HCT116 (cell line): ENCODE measurements at regions not wholly inside any gene's neighbourhood (a gene's known extent, or its start where the extent isn't known, plus 50 kb on each side); places are given as distances from the start of the nearest gene placed in this dataset.

ENCODE experiments used
- ATAC-seq: fragments of 200-7000 bp; cut with Tn5 transposase; 2 replicates; pipeline ENCODE4 v1.9.1; 2020; ENCODE audit warnings: mild to moderate bottlenecking, moderate library complexity
- BruUV-seq: library from RNA; stranded (reverse); fragments of 400-500 nt; replicated peaks from 2 replicates; lab custom pipeline; 2021; lab: Mats Ljungman, UMichigan
- CTCF ChIA-PET: fragments of 300-600 bp; sonication (Branson Sonifier 250); formaldehyde crosslinking; loops from one replicate; lab custom pipeline; 2021; ENCODE audit warnings: antibody characterized with exemption; lab: Charles Lee
- POLR2A ChIA-PET: fragments of 300-600, 350-600 bp; sonication (Branson Sonifier 250); formaldehyde crosslinking; loops from one replicate; lab custom pipeline; 2021; ENCODE audit warnings: antibody characterized with exemption; lab: Charles Lee
- RAD21 ChIA-PET, 2 experiments: fragments of 300-600 bp; sonication (Branson Sonifier 250); formaldehyde crosslinking; loops; one replicate each; lab custom pipeline; 2023; ENCODE audit warnings: low total read pairs in 2 of 2; ENCODE audit not compliant: uncharacterized antibody in 2 of 2, unreplicated experiment in 2 of 2, low non-redundant PET in 1 of 2; lab: Charles Lee
- DNase-seq: peaks from one replicate; pipeline ENCODE4 v3.0.0-alpha.2; 2010; ENCODE audit warnings: low read depth, low spot score
- H2AFZ ChIP-seq: fragments of 200-600 bp; shearing (Covaris generic), sonication (generic); 2 replicates; pipeline ENCODE4 v1.6.1; 2017; ENCODE audit warnings: low read depth, mixed run types, mixed read lengths, antibody characterized with exemption, low read length; ENCODE audit not compliant: poor library complexity, severe bottlenecking
- H3K27ac ChIP-seq: 2 replicates; pipeline ENCODE4 v1.5.1; 2012; ENCODE audit warnings: low read depth, low read length
- H3K27me3 ChIP-seq: fragments of 200-600 bp; sonication (generic); 2 replicates; pipeline ENCODE4 v1.6.1; 2016; ENCODE audit warnings: mixed run types, low read length, mixed read lengths; ENCODE audit not compliant: insufficient read depth
- H3K36me3 ChIP-seq, 2 experiments: fragments of 200-500 bp in 1 of 2; fragments of 200-600 bp in 1 of 2; sonication (Bioruptor generic) in 1 of 2; sonication (generic) in 1 of 2; 2 replicates each; pipeline versions ENCODE4 v1.5.1 to v1.6.1; 2014 to 2016; ENCODE audit warnings: low read length in 2 of 2, inconsistent platforms in 1 of 2, mixed read lengths in 1 of 2, mixed run types in 1 of 2; ENCODE audit not compliant: insufficient read depth in 2 of 2, control insufficient read depth in 1 of 2
- H3K4me1 ChIP-seq, 2 experiments: fragments of 200-600 bp in 1 of 2; sonication (generic) in 1 of 2; 2 replicates each; pipeline versions ENCODE4 v1.5.1 to v1.6.1; 2012 to 2017; ENCODE audit warnings: low read length in 2 of 2, inconsistent platforms in 1 of 2, mild to moderate bottlenecking in 1 of 2, mixed read lengths in 1 of 2, mixed run types in 1 of 2, moderate library complexity in 1 of 2; ENCODE audit not compliant: insufficient read depth in 2 of 2, control insufficient read depth in 1 of 2
- H3K4me2 ChIP-seq: fragments of 200-600 bp; sonication (generic); 2 replicates; pipeline ENCODE4 v1.6.1; 2017; ENCODE audit warnings: mixed run types, low read length, mixed read lengths
- H3K4me3 ChIP-seq, 2 experiments: fragments of 200-600 bp in 1 of 2; sonication (generic) in 1 of 2; replicated peaks in 1 of 2; 2 replicates each; pipeline ENCODE4 v1.5.1; 2011 to 2016; ENCODE audit warnings: low read length in 2 of 2, control low read depth in 1 of 2, low read depth in 1 of 2, mild to moderate bottlenecking in 1 of 2, mixed read lengths in 1 of 2, mixed run types in 1 of 2
- H3K79me2 ChIP-seq: fragments of 200-600 bp; sonication (generic); 2 replicates; pipeline ENCODE4 v1.6.1; 2017; ENCODE audit warnings: mild to moderate bottlenecking, mixed run types, low read length, moderate library complexity, mixed read lengths; ENCODE audit not compliant: insufficient read depth
- H3K9ac ChIP-seq: fragments of 200-600 bp; sonication (generic); 2 replicates; pipeline ENCODE4 v1.6.1; 2016; ENCODE audit warnings: low read length, mixed read lengths
- H3K9me2 ChIP-seq: fragments of 200-600 bp; sonication (generic), shearing (Covaris generic); 2 replicates; pipeline ENCODE4 v1.6.1; 2017; ENCODE audit warnings: mixed run types, mild to moderate bottlenecking, moderate library complexity; ENCODE audit not compliant: insufficient read depth
- H3K9me3 ChIP-seq, 2 experiments: fragments of 200-500 bp in 1 of 2; fragments of 200-600 bp in 1 of 2; sonication (Bioruptor generic) in 1 of 2; sonication (generic) in 1 of 2; 2 replicates each; pipeline ENCODE4 v1.6.1; 2014 to 2017; ENCODE audit warnings: low read length in 2 of 2, mixed read lengths in 2 of 2, inconsistent platforms in 1 of 2, low read depth in 1 of 2, mild to moderate bottlenecking in 1 of 2, mixed run types in 1 of 2, moderate library complexity in 1 of 2; ENCODE audit not compliant: control insufficient read depth in 1 of 2, insufficient read depth in 1 of 2
- H4K20me1 ChIP-seq: fragments of 200-600 bp; sonication (generic), shearing (Covaris generic); 2 replicates; pipeline ENCODE4 v1.6.1; 2017; ENCODE audit warnings: mixed run types, mild to moderate bottlenecking, moderate library complexity; ENCODE audit not compliant: insufficient read depth
- ELF1 ChIP-seq: IDR thresholded peaks from 2 replicates; pipeline ENCODE4 v1.6.1; 2012; ENCODE audit warnings: low read depth, borderline replicate concordance
- EZH2phosphoT487 ChIP-seq: fragments of 200-600 bp; IDR thresholded peaks from 2 replicates; pipeline ENCODE4 v1.6.1; 2018; ENCODE audit warnings: antibody characterized with exemption, borderline replicate concordance
- JUND ChIP-seq: IDR thresholded peaks from 2 replicates; pipeline ENCODE4 v1.6.1; 2012
- POLR2A ChIP-seq: IDR thresholded peaks from 2 replicates; pipeline ENCODE4 v1.7.0; 2011; ENCODE audit warnings: borderline replicate concordance; ENCODE audit not compliant: insufficient read depth, insufficient read length; ENCODE audit errors: extremely low read depth
- SRF ChIP-seq: IDR thresholded peaks from 2 replicates; pipeline ENCODE4 v1.6.1; 2012; ENCODE audit warnings: low read depth
- TCF7L2 ChIP-seq: IDR thresholded peaks from 2 replicates; pipeline ENCODE4 v1.7.0; 2011; ENCODE audit warnings: borderline replicate concordance, inconsistent platforms; ENCODE audit not compliant: insufficient read depth, insufficient read length; ENCODE audit errors: extremely low read depth
- ZFX ChIP-seq: fragments of 450-650 bp; IDR thresholded peaks from 2 replicates; pipeline ENCODE4 v1.6.1; 2017
- ZNF274 ChIP-seq: fragments of 200-500 bp; sonication (Bioruptor generic); IDR thresholded peaks from 2 replicates; pipeline ENCODE4 v1.6.1; 2014; ENCODE audit warnings: mild to moderate bottlenecking, low read depth, low read length, inconsistent platforms
- intact Hi-C: fragments of 100-400 bp; cut with micrococcal nuclease; formaldehyde crosslinking; loops from 2 replicates; pipeline ENCODE4 v1.10.0; 2022
- TF ChIP-seq, protein P1 (sequence below): IDR thresholded peaks from 2 replicates; pipeline ENCODE4 v1.6.1; 2012
- TF ChIP-seq, protein P2 (sequence below): IDR thresholded peaks from 2 replicates; pipeline ENCODE4 v1.6.1; 2012
- TF ChIP-seq, protein P3 (sequence below): IDR thresholded peaks from 2 replicates; pipeline ENCODE4 v1.6.1; 2011; ENCODE audit warnings: mild to moderate bottlenecking, low read length, moderate library complexity; ENCODE audit not compliant: insufficient replicate concordance; ENCODE audit errors: extremely low read depth
- TF ChIP-seq, protein P4 (sequence below), 3 experiments: fragments of 200-600 bp in 1 of 3; sonication (generic) in 1 of 3; IDR thresholded peaks in 2 of 3; conservative IDR thresholded peaks in 1 of 3; 2 replicates each; pipeline ENCODE4 v1.5.1; 2012 to 2017; ENCODE audit warnings: low read depth in 2 of 3, low read length in 2 of 3, antibody characterized with exemption in 1 of 3, borderline replicate concordance in 1 of 3, control low read depth in 1 of 3, mild to moderate bottlenecking in 1 of 3, mixed read lengths in 1 of 3, mixed run types in 1 of 3, moderate library complexity in 1 of 3; ENCODE audit not compliant: insufficient read depth in 1 of 3

DNA sequence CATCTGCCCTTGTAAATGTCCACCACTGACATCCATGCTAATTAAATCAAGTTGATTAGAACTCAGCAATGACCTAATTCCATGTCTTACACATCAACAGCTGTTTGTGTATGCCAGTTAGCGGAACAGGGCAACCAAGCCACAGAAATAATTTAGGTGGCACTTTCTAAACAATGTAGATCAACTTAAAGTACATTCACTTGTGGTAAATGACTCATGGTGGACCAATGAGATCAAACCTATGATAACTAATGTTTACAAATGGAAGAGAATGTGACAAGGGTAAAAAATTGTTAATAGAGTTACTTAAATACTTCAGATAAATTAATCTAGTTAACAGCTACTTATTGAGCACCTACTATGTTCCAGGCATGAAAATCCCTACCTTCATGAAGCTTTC, 63.1 kb upstream of the ICA1 start:
- ChIA-PET POLR2A (no interaction called here), CTCF (no interaction called here), RAD21 (no interaction called here)
- Histone ChIP-seq H3K79me2 (no peaks in the 10 kb centered on the region), H2AFZ (no peak overlapping the region), H3K27me3 (no peaks in the 10 kb centered on the region), H3K4me1 (no peaks in the 10 kb centered on the region), H3K36me3 (no peaks in the 10 kb centered on the region), H3K9me2 (no peaks in the 10 kb centered on the region), H3K9ac (no peak overlapping the region), H3K9me3 (no peaks in the 10 kb centered on the region), H4K20me1 (no peaks in the 10 kb centered on the region), H3K4me3 (no peak overlapping the region), H3K4me2 (no peak overlapping the region), H3K27ac (no peak overlapping the region)
- ATAC-seq, result no peak
- TF ChIP-seq EZH2phosphoT487 (no peak), ZNF274 (no peak), ZFX (no peak), JUND (no peak), TCF7L2 (no peak), ELF1 (no peak), POLR2A (no peak), SRF (no peak)
- TF ChIP-seq, protein P1, sequence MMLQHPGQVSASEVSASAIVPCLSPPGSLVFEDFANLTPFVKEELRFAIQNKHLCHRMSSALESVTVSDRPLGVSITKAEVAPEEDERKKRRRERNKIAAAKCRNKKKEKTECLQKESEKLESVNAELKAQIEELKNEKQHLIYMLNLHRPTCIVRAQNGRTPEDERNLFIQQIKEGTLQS, result no peak
- TF ChIP-seq, protein P2, sequence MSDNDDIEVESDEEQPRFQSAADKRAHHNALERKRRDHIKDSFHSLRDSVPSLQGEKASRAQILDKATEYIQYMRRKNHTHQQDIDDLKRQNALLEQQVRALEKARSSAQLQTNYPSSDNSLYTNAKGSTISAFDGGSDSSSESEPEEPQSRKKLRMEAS, result no peak
- TF ChIP-seq, protein P3, sequence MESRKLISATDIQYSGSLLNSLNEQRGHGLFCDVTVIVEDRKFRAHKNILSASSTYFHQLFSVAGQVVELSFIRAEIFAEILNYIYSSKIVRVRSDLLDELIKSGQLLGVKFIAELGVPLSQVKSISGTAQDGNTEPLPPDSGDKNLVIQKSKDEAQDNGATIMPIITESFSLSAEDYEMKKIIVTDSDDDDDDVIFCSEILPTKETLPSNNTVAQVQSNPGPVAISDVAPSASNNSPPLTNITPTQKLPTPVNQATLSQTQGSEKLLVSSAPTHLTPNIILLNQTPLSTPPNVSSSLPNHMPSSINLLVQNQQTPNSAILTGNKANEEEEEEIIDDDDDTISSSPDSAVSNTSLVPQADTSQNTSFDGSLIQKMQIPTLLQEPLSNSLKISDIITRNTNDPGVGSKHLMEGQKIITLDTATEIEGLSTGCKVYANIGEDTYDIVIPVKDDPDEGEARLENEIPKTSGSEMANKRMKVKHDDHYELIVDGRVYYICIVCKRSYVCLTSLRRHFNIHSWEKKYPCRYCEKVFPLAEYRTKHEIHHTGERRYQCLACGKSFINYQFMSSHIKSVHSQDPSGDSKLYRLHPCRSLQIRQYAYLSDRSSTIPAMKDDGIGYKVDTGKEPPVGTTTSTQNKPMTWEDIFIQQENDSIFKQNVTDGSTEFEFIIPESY, result no peak
- TF ChIP-seq, protein P4, sequence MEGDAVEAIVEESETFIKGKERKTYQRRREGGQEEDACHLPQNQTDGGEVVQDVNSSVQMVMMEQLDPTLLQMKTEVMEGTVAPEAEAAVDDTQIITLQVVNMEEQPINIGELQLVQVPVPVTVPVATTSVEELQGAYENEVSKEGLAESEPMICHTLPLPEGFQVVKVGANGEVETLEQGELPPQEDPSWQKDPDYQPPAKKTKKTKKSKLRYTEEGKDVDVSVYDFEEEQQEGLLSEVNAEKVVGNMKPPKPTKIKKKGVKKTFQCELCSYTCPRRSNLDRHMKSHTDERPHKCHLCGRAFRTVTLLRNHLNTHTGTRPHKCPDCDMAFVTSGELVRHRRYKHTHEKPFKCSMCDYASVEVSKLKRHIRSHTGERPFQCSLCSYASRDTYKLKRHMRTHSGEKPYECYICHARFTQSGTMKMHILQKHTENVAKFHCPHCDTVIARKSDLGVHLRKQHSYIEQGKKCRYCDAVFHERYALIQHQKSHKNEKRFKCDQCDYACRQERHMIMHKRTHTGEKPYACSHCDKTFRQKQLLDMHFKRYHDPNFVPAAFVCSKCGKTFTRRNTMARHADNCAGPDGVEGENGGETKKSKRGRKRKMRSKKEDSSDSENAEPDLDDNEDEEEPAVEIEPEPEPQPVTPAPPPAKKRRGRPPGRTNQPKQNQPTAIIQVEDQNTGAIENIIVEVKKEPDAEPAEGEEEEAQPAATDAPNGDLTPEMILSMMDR (IDR thresholded peaks at IDR 0.05 in 2 of 3, conservative IDR thresholded peaks at IDR 0.05 in 1 of 3; ENCODE audit: borderline replicate concordance in 1 of 3, insufficient read depth in 1 of 3, low read depth in 2 of 3, low read length in 2 of 3), result no peak
- BruUV-seq, result no TSS peak
- no peak for DNase-seq
- intact Hi-C loops, result no loop called here
